Astrocyte (in vitro differentiated cells and primary cell): ENCODE measurements at regions not wholly inside any gene's neighbourhood (a gene's known extent, or its start where the extent isn't known, plus 50 kb on each side); places are given as distances from the start of the nearest gene placed in this dataset.

Experiments used
- CTCF ChIP-seq: IDR thresholded peaks from 2 replicates; pipeline ENCODE4 v1.5.1; 2011; ENCODE audit warnings: low read depth, mild to moderate bottlenecking, inconsistent platforms, low read length, moderate library complexity; ENCODE audit not compliant: insufficient read depth
- EZH2 ChIP-seq: IDR thresholded peaks from 2 replicates; pipeline ENCODE4 v1.6.1; 2012; ENCODE audit warnings: mild to moderate bottlenecking, low read length, inconsistent platforms; ENCODE audit not compliant: insufficient read depth

GRCh38 chr18:78833833-78834232, 145.8 kb upstream of the SALL3 start:
- TF ChIP-seq CTCF (no peak), EZH2 (no peak)
